ENCODE measurements at regions not wholly inside any gene's neighbourhood (a gene's known extent, or its start where the extent isn't known, plus 50 kb on each side); places are given as distances from the start of the nearest gene placed in this dataset.

GRCh38 chr2:157043786-157044185, 213.7 kb upstream of the GALNT5 start:
- Histone ChIP-seq H3K9ac (ENCODE audit: low read length) (no peak overlapping the region), H3K79me1 (ENCODE audit: low read length) (no peaks in the 10 kb centered on the region), H4K8ac (ENCODE audit: low read depth, low read length) (no peak overlapping the region), H3K18ac (ENCODE audit: low read length) (no peak overlapping the region), H3K27ac (ENCODE audit: low read depth, low read length) (no peak overlapping the region), H3K23ac (ENCODE audit: low read length) (no peak overlapping the region), H2BK5ac (ENCODE audit: low read length) (no peak overlapping the region), H3K27me3 (ENCODE audit: insufficient read depth, low read length, poor library complexity) (no peaks in the 10 kb centered on the region), H3K36me3 (ENCODE audit: control insufficient read depth, insufficient read depth, low read length) (no peaks in the 10 kb centered on the region), H2BK120ac (ENCODE audit: low read depth, low read length) (no peak overlapping the region), H4K5ac (ENCODE audit: low read length) (no peak overlapping the region), H2AK5ac (ENCODE audit: low read length) (no peak overlapping the region), H3K4me1 (ENCODE audit: control insufficient read depth, low read depth, low read length) (no peaks in the 10 kb centered on the region), H3K79me2 (ENCODE audit: control insufficient read depth, insufficient read depth, low read length) (no peaks in the 10 kb centered on the region), H3K56ac (ENCODE audit: low read length) (no peak overlapping the region), H3K4me2 (ENCODE audit: low read length) (no peak overlapping the region), H3K4ac (ENCODE audit: low read depth, low read length) (no peak overlapping the region), H2BK15ac (replicated peaks; ENCODE audit: low read depth) (no peak overlapping the region), H3K4me3 (ENCODE audit: low read length) (no peak overlapping the region)
- no CpG with 5 or more reads among the region's 1 CpG for WGBS (ENCODE audit: extremely low coverage, insufficient coverage, low lambda C conversion rate)
- DNase-seq: no peak

GRCh38 chr2:157046396-157046795, 211.1 kb upstream of the GALNT5 start:
- Histone ChIP-seq H3K4me3 (ENCODE audit: low read length) (no peak overlapping the region), H3K4ac (ENCODE audit: low read depth, low read length) (no peak overlapping the region), H3K36me3 (ENCODE audit: control insufficient read depth, insufficient read depth, low read length) (no peaks in the 10 kb centered on the region), H2BK120ac (ENCODE audit: low read depth, low read length) (no peak overlapping the region), H4K8ac (ENCODE audit: low read depth, low read length) (no peak overlapping the region), H3K23ac (ENCODE audit: low read length) (no peak overlapping the region), H3K79me1 (ENCODE audit: low read length) (no peaks in the 10 kb centered on the region), H3K56ac (ENCODE audit: low read length) (no peak overlapping the region), H2AK5ac (ENCODE audit: low read length) (no peak overlapping the region), H3K4me2 (ENCODE audit: low read length) (no peak overlapping the region), H3K27me3 (ENCODE audit: insufficient read depth, low read length, poor library complexity) (no peaks in the 10 kb centered on the region), H3K4me1 (ENCODE audit: control insufficient read depth, low read depth, low read length) (no peaks in the 10 kb centered on the region), H3K27ac (ENCODE audit: low read depth, low read length) (no peak overlapping the region), H3K79me2 (ENCODE audit: control insufficient read depth, insufficient read depth, low read length) (no peaks in the 10 kb centered on the region), H3K9ac (ENCODE audit: low read length) (no peak overlapping the region), H2BK15ac (replicated peaks; ENCODE audit: low read depth) (no peak overlapping the region), H2BK5ac (ENCODE audit: low read length) (no peak overlapping the region), H3K18ac (ENCODE audit: low read length) (no peak overlapping the region), H4K5ac (ENCODE audit: low read length) (no peak overlapping the region)
- DNase-seq: no peak
- WGBS (ENCODE audit: extremely low coverage, insufficient coverage, low lambda C conversion rate): no CpG with 5 or more reads among the region's 1 CpG

- no peak overlapping the region for H3K4ac ChIP-seq (ENCODE audit: low read depth, low read length)
- no peak overlapping the region for H2BK15ac ChIP-seq (replicated peaks; ENCODE audit: low read depth)
- no peak overlapping the region for H2AK5ac ChIP-seq (ENCODE audit: low read length)
- H3K27ac ChIP-seq (ENCODE audit: low read depth, low read length): no peak overlapping the region
- H3K56ac ChIP-seq (ENCODE audit: low read length): no peak overlapping the region
- no peak overlapping the region for H3K23ac ChIP-seq (ENCODE audit: low read length)
- H4K5ac ChIP-seq (ENCODE audit: low read length): no peak overlapping the region
- H3K4me3 ChIP-seq (ENCODE audit: low read length): no peak overlapping the region
- H3K4me1 ChIP-seq (ENCODE audit: control insufficient read depth, low read depth, low read length): no peaks in the 10 kb centered on the region
- H4K8ac ChIP-seq (ENCODE audit: low read depth, low read length): no peak overlapping the region
- DNase-seq: no peak
- no peak overlapping the region for H3K4me2 ChIP-seq (ENCODE audit: low read length)
- no peaks in the 10 kb centered on the region for H3K79me2 ChIP-seq (ENCODE audit: control insufficient read depth, insufficient read depth, low read length)
- no peaks in the 10 kb centered on the region for H3K36me3 ChIP-seq (ENCODE audit: control insufficient read depth, insufficient read depth, low read length)
- H3K27me3 ChIP-seq (ENCODE audit: insufficient read depth, low read length, poor library complexity): no peaks in the 10 kb centered on the region
- no peaks in the 10 kb centered on the region for H3K79me1 ChIP-seq (ENCODE audit: low read length)
- WGBS (ENCODE audit: extremely low coverage, insufficient coverage, low lambda C conversion rate): no CpG with 5 or more reads among the region's 5 CpGs
- H3K18ac ChIP-seq (ENCODE audit: low read length): no peak overlapping the region
- H2BK5ac ChIP-seq (ENCODE audit: low read length): no peak overlapping the region
- H3K9ac ChIP-seq (ENCODE audit: low read length): no peak overlapping the region
- no peak overlapping the region for H2BK120ac ChIP-seq (ENCODE audit: low read depth, low read length)
Observed at GRCh38 chr2:157052685-157053224, 204.8 kb upstream of the GALNT5 start.

DNA sequence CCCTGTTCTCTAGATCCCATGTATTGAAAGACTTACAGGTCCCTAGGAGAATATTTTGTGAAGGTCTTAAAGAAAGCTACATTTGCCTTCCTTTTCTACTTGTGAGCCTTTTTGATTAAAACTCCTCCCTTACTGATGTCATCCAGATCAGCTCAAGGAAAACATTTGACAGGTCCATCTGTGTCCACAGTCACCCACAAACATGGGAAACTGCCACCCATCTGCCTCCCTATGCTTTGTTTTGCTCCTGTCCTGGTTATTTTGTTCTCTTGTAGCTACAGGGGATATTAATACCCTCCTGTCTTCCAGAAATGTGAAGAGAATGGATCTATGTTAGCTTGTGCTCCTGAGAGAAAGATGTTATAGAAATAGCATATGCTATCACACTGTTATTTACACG, 203.6 kb upstream of the GALNT5 start:
- no peaks in the 10 kb centered on the region for H3K79me2 ChIP-seq (ENCODE audit: control insufficient read depth, insufficient read depth, low read length)
- H4K5ac ChIP-seq (ENCODE audit: low read length): no peak overlapping the region
- no peak overlapping the region for H3K18ac ChIP-seq (ENCODE audit: low read length)
- no peaks in the 10 kb centered on the region for H3K36me3 ChIP-seq (ENCODE audit: control insufficient read depth, insufficient read depth, low read length)
- no CpG with 5 or more reads among the region's 1 CpG for WGBS (ENCODE audit: extremely low coverage, insufficient coverage, low lambda C conversion rate)
- H2AK5ac ChIP-seq (ENCODE audit: low read length): no peak overlapping the region
- H2BK120ac ChIP-seq (ENCODE audit: low read depth, low read length): no peak overlapping the region
- H2BK5ac ChIP-seq (ENCODE audit: low read length): no peak overlapping the region
- H3K4me1 ChIP-seq (ENCODE audit: control insufficient read depth, low read depth, low read length): no peaks in the 10 kb centered on the region
- no peaks in the 10 kb centered on the region for H3K79me1 ChIP-seq (ENCODE audit: low read length)
- H3K27ac ChIP-seq (ENCODE audit: low read depth, low read length): no peak overlapping the region
- no peak overlapping the region for H3K56ac ChIP-seq (ENCODE audit: low read length)
- no peak overlapping the region for H3K9ac ChIP-seq (ENCODE audit: low read length)
- no peak overlapping the region for H3K4ac ChIP-seq (ENCODE audit: low read depth, low read length)
- no peak for DNase-seq
- no peak overlapping the region for H4K8ac ChIP-seq (ENCODE audit: low read depth, low read length)
- H3K23ac ChIP-seq (ENCODE audit: low read length): no peak overlapping the region
- no peak overlapping the region for H3K4me3 ChIP-seq (ENCODE audit: low read length)
- no peaks in the 10 kb centered on the region for H3K27me3 ChIP-seq (ENCODE audit: insufficient read depth, low read length, poor library complexity)
- H3K4me2 ChIP-seq (ENCODE audit: low read length): no peak overlapping the region
- no peak overlapping the region for H2BK15ac ChIP-seq (replicated peaks; ENCODE audit: low read depth)

DNA sequence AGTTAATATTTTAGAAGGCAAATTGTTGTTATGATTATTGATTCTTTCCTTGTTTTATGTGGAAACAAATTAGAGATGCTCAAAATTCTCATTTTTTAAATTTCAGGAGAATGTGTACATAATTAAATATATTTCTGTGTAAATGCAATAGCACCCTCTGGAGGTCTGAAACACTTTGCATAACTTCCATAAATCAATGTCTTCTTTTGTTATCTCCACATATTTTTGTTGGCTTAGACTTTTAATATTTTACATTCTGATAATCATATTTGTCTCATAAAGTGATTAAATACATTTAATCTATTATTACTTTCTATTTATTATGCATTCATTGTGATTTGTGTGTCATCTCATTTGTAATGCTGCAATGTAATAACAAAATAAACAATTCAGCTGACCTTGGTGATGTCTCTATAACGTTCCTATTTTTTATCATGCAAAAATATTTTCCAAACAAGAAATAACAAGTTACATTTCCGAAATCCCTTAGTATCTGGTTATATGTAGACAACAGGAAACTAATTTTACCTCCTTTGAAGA, 201.8 kb upstream of the GALNT5 start:
- Histone ChIP-seq H3K4me3 (ENCODE audit: low read length) (no peak overlapping the region), H3K36me3 (ENCODE audit: control insufficient read depth, insufficient read depth, low read length) (no peaks in the 10 kb centered on the region), H2BK5ac (ENCODE audit: low read length) (no peak overlapping the region), H3K4me1 (ENCODE audit: control insufficient read depth, low read depth, low read length) (peaks cover 2% of the 10 kb centered on the region), H3K23ac (ENCODE audit: low read length) (no peak overlapping the region), H3K27me3 (ENCODE audit: insufficient read depth, low read length, poor library complexity) (no peaks in the 10 kb centered on the region), H3K4ac (ENCODE audit: low read depth, low read length) (no peak overlapping the region), H4K5ac (ENCODE audit: low read length) (no peak overlapping the region), H2AK5ac (ENCODE audit: low read length) (no peak overlapping the region), H3K79me1 (ENCODE audit: low read length) (no peaks in the 10 kb centered on the region), H3K79me2 (ENCODE audit: control insufficient read depth, insufficient read depth, low read length) (no peaks in the 10 kb centered on the region), H3K18ac (ENCODE audit: low read length) (no peak overlapping the region), H3K27ac (ENCODE audit: low read depth, low read length) (no peak overlapping the region), H2BK15ac (replicated peaks; ENCODE audit: low read depth) (no peak overlapping the region), H3K56ac (ENCODE audit: low read length) (no peak overlapping the region), H2BK120ac (ENCODE audit: low read depth, low read length) (no peak overlapping the region), H3K4me2 (ENCODE audit: low read length) (no peak overlapping the region), H4K8ac (ENCODE audit: low read depth, low read length) (no peak overlapping the region), H3K9ac (ENCODE audit: low read length) (no peak overlapping the region)
- DNase-seq: no peak
- no CpG with 5 or more reads among the region's 2 CpGs for WGBS (ENCODE audit: extremely low coverage, insufficient coverage, low lambda C conversion rate)

- no peak overlapping the region for H3K27ac ChIP-seq (ENCODE audit: low read depth, low read length)
- no peak overlapping the region for H2AK5ac ChIP-seq (ENCODE audit: low read length)
- no peak overlapping the region for H2BK120ac ChIP-seq (ENCODE audit: low read depth, low read length)
- no peaks in the 10 kb centered on the region for H3K36me3 ChIP-seq (ENCODE audit: control insufficient read depth, insufficient read depth, low read length)
- H3K18ac ChIP-seq (ENCODE audit: low read length): no peak overlapping the region
- H3K4ac ChIP-seq (ENCODE audit: low read depth, low read length): no peak overlapping the region
- peaks cover 4% of the 10 kb centered on the region for H3K4me1 ChIP-seq (ENCODE audit: control insufficient read depth, low read depth, low read length)
- H3K56ac ChIP-seq (ENCODE audit: low read length): no peak overlapping the region
- no peak overlapping the region for H4K5ac ChIP-seq (ENCODE audit: low read length)
- H3K9ac ChIP-seq (ENCODE audit: low read length): no peak overlapping the region
- no peaks in the 10 kb centered on the region for H3K79me2 ChIP-seq (ENCODE audit: control insufficient read depth, insufficient read depth, low read length)
- H3K27me3 ChIP-seq (ENCODE audit: insufficient read depth, low read length, poor library complexity): no peaks in the 10 kb centered on the region
- WGBS (ENCODE audit: extremely low coverage, insufficient coverage, low lambda C conversion rate): no CpG with 5 or more reads among the region's 1 CpG
- no peak overlapping the region for H3K4me2 ChIP-seq (ENCODE audit: low read length)
- no peak overlapping the region for H3K4me3 ChIP-seq (ENCODE audit: low read length)
- H4K8ac ChIP-seq (ENCODE audit: low read depth, low read length): no peak overlapping the region
- no peak overlapping the region for H2BK5ac ChIP-seq (ENCODE audit: low read length)
- H3K79me1 ChIP-seq (ENCODE audit: low read length): no peaks in the 10 kb centered on the region
- H2BK15ac ChIP-seq (replicated peaks; ENCODE audit: low read depth): no peak overlapping the region
- DNase-seq: no peak
- H3K23ac ChIP-seq (ENCODE audit: low read length): no peak overlapping the region
Observed at GRCh38 chr2:157056200-157056676, 201.3 kb upstream of the GALNT5 start.
